ENCODE measurements at regions not wholly inside any gene's neighbourhood (a gene's known extent, or its start where the extent isn't known, plus 50 kb on each side); places are given as distances from the start of the nearest gene placed in this dataset.

DNA sequence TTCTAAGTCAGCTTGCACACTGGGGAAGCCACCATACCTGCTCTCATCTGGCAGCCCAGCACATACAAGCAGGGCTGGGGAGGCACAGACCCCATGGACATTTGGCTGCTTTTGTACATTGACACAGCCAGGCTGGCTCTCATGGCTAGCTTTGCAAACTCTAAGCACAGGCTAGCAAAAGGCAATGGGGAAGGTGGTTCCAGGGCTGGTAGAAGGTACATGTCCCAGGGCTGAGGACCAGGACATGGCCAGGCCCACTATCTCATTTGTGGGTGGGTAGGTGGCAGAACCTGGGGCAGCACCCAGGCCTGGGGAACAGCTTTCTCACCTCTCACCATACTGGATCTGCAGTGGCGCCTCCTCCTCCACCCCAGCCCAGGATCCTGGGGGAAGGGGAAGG, 90.9 kb downstream of the HS1BP3 start:
- TF ChIP-seq, protein P1, sequence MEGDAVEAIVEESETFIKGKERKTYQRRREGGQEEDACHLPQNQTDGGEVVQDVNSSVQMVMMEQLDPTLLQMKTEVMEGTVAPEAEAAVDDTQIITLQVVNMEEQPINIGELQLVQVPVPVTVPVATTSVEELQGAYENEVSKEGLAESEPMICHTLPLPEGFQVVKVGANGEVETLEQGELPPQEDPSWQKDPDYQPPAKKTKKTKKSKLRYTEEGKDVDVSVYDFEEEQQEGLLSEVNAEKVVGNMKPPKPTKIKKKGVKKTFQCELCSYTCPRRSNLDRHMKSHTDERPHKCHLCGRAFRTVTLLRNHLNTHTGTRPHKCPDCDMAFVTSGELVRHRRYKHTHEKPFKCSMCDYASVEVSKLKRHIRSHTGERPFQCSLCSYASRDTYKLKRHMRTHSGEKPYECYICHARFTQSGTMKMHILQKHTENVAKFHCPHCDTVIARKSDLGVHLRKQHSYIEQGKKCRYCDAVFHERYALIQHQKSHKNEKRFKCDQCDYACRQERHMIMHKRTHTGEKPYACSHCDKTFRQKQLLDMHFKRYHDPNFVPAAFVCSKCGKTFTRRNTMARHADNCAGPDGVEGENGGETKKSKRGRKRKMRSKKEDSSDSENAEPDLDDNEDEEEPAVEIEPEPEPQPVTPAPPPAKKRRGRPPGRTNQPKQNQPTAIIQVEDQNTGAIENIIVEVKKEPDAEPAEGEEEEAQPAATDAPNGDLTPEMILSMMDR (IDR thresholded peaks at IDR 0.05): no peak
- TF ChIP-seq POLR2A (IDR thresholded peaks at IDR 0.05): no peak

Data from adrenal gland (tissue), 5 donors.